Astrocyte (in vitro differentiated cells and primary cell): ENCODE measurements at regions not wholly inside any gene's neighbourhood (a gene's known extent, or its start where the extent isn't known, plus 50 kb on each side); places are given as distances from the start of the nearest gene placed in this dataset.

Source experiments
- CTCF ChIP-seq: IDR thresholded peaks from 2 replicates; pipeline ENCODE4 v1.5.1; 2011; ENCODE audit warnings: low read depth, mild to moderate bottlenecking, inconsistent platforms, low read length, moderate library complexity; ENCODE audit not compliant: insufficient read depth
- EZH2 ChIP-seq: IDR thresholded peaks from 2 replicates; pipeline ENCODE4 v1.6.1; 2012; ENCODE audit warnings: mild to moderate bottlenecking, low read length, inconsistent platforms; ENCODE audit not compliant: insufficient read depth

DNA sequence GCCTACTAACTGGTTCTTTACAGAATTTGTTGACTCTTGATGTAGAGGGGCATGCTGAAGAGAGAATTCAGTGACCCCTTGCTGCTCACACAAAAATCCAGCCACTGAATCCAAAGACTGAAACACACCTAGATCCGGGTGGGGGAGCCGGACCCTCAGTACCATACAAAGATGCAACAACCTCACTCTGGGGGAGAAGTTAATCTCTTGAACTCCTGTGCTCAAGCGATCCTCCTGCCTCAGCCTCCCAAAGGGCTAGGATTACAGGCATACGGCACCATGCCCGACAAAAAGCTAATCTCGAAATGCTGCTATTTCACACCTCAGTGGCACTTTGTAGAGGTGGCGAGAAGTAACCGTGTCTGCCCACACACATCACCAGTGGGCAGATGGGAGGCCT is 88.8 kb upstream of the HELT start:
- TF ChIP-seq EZH2 (no peak), CTCF (no peak)
